ENCODE measurements at regions not wholly inside any gene's neighbourhood (a gene's known extent, or its start where the extent isn't known, plus 50 kb on each side); places are given as distances from the start of the nearest gene placed in this dataset.

DNA sequence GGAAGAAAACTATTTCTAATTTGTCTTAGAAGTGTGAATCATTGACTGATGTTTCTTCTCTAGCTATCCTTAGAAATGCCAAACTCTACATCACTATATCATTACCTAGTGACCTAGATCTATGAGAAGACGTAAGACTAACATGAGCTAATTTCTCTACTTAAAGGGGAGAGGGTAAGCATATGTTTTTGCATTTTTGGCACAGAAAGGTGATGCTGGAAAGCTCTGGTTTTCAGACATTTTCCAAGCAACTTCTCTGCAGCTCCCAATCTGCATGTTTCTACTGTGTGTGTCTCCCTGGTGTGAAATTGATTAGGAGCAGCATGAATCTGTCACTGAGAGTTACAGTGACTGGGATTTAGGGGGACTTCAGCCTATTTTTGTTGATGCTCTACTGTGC, 235.2 kb upstream of the LINC00305 start (continued):
- TF ChIP-seq, protein P1, sequence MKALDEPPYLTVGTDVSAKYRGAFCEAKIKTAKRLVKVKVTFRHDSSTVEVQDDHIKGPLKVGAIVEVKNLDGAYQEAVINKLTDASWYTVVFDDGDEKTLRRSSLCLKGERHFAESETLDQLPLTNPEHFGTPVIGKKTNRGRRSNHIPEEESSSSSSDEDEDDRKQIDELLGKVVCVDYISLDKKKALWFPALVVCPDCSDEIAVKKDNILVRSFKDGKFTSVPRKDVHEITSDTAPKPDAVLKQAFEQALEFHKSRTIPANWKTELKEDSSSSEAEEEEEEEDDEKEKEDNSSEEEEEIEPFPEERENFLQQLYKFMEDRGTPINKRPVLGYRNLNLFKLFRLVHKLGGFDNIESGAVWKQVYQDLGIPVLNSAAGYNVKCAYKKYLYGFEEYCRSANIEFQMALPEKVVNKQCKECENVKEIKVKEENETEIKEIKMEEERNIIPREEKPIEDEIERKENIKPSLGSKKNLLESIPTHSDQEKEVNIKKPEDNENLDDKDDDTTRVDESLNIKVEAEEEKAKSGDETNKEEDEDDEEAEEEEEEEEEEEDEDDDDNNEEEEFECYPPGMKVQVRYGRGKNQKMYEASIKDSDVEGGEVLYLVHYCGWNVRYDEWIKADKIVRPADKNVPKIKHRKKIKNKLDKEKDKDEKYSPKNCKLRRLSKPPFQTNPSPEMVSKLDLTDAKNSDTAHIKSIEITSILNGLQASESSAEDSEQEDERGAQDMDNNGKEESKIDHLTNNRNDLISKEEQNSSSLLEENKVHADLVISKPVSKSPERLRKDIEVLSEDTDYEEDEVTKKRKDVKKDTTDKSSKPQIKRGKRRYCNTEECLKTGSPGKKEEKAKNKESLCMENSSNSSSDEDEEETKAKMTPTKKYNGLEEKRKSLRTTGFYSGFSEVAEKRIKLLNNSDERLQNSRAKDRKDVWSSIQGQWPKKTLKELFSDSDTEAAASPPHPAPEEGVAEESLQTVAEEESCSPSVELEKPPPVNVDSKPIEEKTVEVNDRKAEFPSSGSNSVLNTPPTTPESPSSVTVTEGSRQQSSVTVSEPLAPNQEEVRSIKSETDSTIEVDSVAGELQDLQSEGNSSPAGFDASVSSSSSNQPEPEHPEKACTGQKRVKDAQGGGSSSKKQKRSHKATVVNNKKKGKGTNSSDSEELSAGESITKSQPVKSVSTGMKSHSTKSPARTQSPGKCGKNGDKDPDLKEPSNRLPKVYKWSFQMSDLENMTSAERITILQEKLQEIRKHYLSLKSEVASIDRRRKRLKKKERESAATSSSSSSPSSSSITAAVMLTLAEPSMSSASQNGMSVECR (CRISPR knock-in tag; IDR thresholded peaks at IDR 0.05), result no peak

DNA sequence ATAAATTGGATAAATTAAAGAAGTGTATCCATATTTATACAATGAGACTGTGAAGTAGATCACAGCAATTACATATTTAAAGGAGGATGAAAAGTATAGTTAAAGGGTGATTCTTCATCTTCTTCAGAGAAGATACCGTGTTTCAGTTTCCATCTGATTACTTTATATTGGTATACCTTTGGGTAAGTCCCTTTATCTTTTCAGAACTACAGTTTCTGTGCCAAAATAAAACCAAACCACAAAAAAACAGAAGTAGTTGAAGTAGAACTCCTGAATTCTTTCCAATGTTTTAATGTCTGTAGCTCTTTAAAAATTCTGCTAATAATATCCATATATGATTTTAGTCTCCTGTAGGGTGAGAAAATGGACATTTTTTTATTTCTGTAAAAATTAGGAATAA, 231.2 kb upstream of the LINC00305 start:
- Histone ChIP-seq H2AFZ (ENCODE audit: low read depth, low read length) (no peak overlapping the region), H3K9me1 (ENCODE audit: control insufficient read depth, insufficient read depth, low read length) (no peaks in the 10 kb centered on the region), H3K27me3 (ENCODE audit: control insufficient read depth in 2 of 2, insufficient read depth in 2 of 2, low read length in 2 of 2) (no peaks in the 10 kb centered on the region), H3K4me1 (replicated peaks in 1 of 2; ENCODE audit: control insufficient read depth in 2 of 2, insufficient read depth in 2 of 2, low read length in 2 of 2) (no peaks in the 10 kb centered on the region), H3K9ac (ENCODE audit: insufficient read depth in 1 of 2, low read depth in 2 of 2, low read length in 2 of 2) (no peak overlapping the region), H3K4me3 (no peak overlapping the region), H3K4me2 (ENCODE audit: insufficient read depth, low read length) (no peak overlapping the region), H3K79me2 (ENCODE audit: control insufficient read depth, insufficient read depth, low read length) (no peaks in the 10 kb centered on the region), H3K27ac (ENCODE audit: extremely low read depth, low read depth, low read length) (no peak overlapping the region), H4K20me1 (replicated peaks; ENCODE audit: control insufficient read depth, insufficient read depth, low read length) (no peaks in the 10 kb centered on the region), H3K36me3 (ENCODE audit: control insufficient read depth, insufficient read depth, low read length) (no peaks in the 10 kb centered on the region), H3K9me3 (replicated peaks; ENCODE audit: control insufficient read depth, insufficient read depth, low read depth, low read length) (no peaks in the 10 kb centered on the region)
- no peak for FAIRE-seq
- 0% methylated on average over 1 of the region's 1 CpG for WGBS (ENCODE audit: insufficient coverage, low coverage, missing lambda C conversion rate)
- CTCF ChIA-PET (ENCODE audit: low intra/inter-chr PET ratio), result no interaction called here
- in situ Hi-C loops (cut with MboI) (no loop called here), intact Hi-C loops (cut with micrococcal nuclease) (no loop called here)
- no peak for DNase-seq (ENCODE audit: extremely low read depth in 1 of 4, low spot score in 3 of 4)
- POLR2A ChIA-PET, result no interaction called here
- TF ChIP-seq KLF1 (tag; IDR thresholded peaks at IDR 0.05), result no peak
- TF ChIP-seq, protein P2, sequence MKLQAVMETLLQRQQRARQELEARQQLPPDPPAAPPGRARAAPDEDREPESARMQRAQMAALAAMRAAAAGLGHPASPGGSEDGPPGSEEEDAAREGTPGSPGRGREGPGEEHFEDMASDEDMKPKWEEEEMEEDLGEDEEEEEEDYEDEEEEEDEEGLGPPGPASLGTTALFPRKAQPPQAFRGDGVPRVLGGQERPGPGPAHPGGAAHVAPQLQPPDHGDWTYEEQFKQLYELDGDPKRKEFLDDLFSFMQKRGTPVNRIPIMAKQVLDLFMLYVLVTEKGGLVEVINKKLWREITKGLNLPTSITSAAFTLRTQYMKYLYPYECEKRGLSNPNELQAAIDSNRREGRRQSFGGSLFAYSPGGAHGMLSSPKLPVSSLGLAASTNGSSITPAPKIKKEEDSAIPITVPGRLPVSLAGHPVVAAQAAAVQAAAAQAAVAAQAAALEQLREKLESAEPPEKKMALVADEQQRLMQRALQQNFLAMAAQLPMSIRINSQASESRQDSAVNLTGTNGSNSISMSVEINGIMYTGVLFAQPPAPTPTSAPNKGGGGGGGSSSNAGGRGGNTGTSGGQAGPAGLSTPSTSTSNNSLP (IDR thresholded peaks at IDR 0.05; ENCODE audit: borderline replicate concordance, low read depth, low read length), result no peak
- no TSS peak for BruUV-seq (replicated peaks)
- ATAC-seq, result no peak

Measured in K562 (cell line).